ENCODE measurements at regions not wholly inside any gene's neighbourhood (a gene's known extent, or its start where the extent isn't known, plus 50 kb on each side); places are given as distances from the start of the nearest gene placed in this dataset.

- intact Hi-C loops (cut with DNase I) = no loop called here
- Histone ChIP-seq H3K9me3 (no peaks in the 10 kb centered on the region), H3K4me1 (peaks cover 7 to 13% of the 10 kb centered on the region in 2 donors), H3K36me3 (no peaks in the 10 kb centered on the region), H3K4me3 (replicated peaks in 1 of 3) (peak overlapping the region; percentile 7 to 56 (median 44)), H3K27me3 (no peaks in the 10 kb centered on the region), H3K27ac (no peak overlapping the region)
- TF ChIP-seq CTCF (IDR thresholded peaks at IDR 0.05) (no peak), POLR2A (IDR thresholded peaks at IDR 0.05) (peak in 1 of 2 donors; percentile 8)
- peak; percentile 64 to 70 for DNase-seq
- 5% methylated on average over 30 to 37 of the region's 79 CpGs for WGBS, 2 donors
Measured at GRCh38 chr3:64445109-64445943, 220.1 kb upstream of the PRICKLE2 start.

GRCh38 chr3:64444490-64445108, 219.3 kb upstream of the PRICKLE2 start:
- no peaks in the 10 kb centered on the region for H3K36me3 ChIP-seq
- H3K4me3 ChIP-seq (replicated peaks in 1 of 3) = peak overlapping the region; percentile 7 to 56 (median 44)
- H3K27me3 ChIP-seq = no peaks in the 10 kb centered on the region
- intact Hi-C loops (cut with DNase I) = no loop called here
- H3K9me3 ChIP-seq = no peaks in the 10 kb centered on the region
- H3K27ac ChIP-seq = no peak overlapping the region
- no peak for DNase-seq
- peaks cover 7 to 18% of the 10 kb centered on the region in 2 donors for H3K4me1 ChIP-seq
- TF ChIP-seq CTCF (IDR thresholded peaks at IDR 0.05) (no peak), POLR2A (IDR thresholded peaks at IDR 0.05) (no peak)
- 13 to 17% methylated on average over 10 to 11 of the region's 29 CpGs for WGBS, 2 donors

- intact Hi-C loops (cut with DNase I) = no loop called here
- H3K4me3 ChIP-seq (replicated peaks in 1 of 3) = no peak overlapping the region
- no peak for DNase-seq
- H3K27me3 ChIP-seq = no peaks in the 10 kb centered on the region
- peaks cover 7 to 18% of the 10 kb centered on the region in 2 donors for H3K4me1 ChIP-seq
- no peak overlapping the region for H3K27ac ChIP-seq
- no peaks in the 10 kb centered on the region for H3K9me3 ChIP-seq
- TF ChIP-seq CTCF (IDR thresholded peaks at IDR 0.05) (no peak), POLR2A (IDR thresholded peaks at IDR 0.05) (no peak)
- 68 to 70% methylated on average over 16 of the region's 16 CpGs for WGBS, 2 donors
- no peaks in the 10 kb centered on the region for H3K36me3 ChIP-seq
Measured at GRCh38 chr3:64443546-64444381, 218.5 kb upstream of the PRICKLE2 start.

GRCh38 chr3:64441861-64442260, 216.6 kb upstream of the PRICKLE2 start:
- Histone ChIP-seq H3K27me3 (no peaks in the 10 kb centered on the region), H3K9me3 (no peaks in the 10 kb centered on the region), H3K36me3 (no peaks in the 10 kb centered on the region), H3K4me3 (replicated peaks in 1 of 3) (no peak overlapping the region), H3K4me1 (peaks cover 7 to 18% of the 10 kb centered on the region in 2 donors), H3K27ac (no peak overlapping the region)
- TF ChIP-seq POLR2A (IDR thresholded peaks at IDR 0.05) (no peak), CTCF (IDR thresholded peaks at IDR 0.05) (no peak)
- no peak for DNase-seq
- intact Hi-C loops (cut with DNase I) = no loop called here
- 80 to 87% methylated on average over 6 of the region's 6 CpGs for WGBS, 2 donors
